ENCODE measurements at regions not wholly inside any gene's neighbourhood (a gene's known extent, or its start where the extent isn't known, plus 50 kb on each side); places are given as distances from the start of the nearest gene placed in this dataset.

DNA sequence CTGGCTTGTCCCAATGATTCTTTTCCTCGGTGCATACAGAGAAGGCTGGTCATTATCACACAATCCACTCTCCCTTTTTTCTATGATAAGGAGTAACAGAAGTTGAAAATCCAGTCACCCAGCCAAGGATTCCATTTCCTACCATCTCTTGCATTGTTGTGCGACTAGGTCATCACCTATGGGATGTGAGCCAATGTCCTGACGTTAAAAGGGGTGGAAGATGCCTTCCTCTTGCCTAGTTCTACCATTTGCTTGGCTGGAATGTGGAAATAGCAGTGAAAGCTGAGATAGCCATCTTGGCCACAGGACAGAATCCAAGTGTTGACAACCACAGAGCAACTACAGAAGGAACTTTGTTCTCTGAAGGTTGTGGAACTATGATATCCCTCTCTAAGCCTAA lies 132.2 kb upstream of the KIT start:
- no peaks in the 10 kb centered on the region for H3K36me3 ChIP-seq (ENCODE audit: control insufficient read depth in 2 of 2, extremely low read depth in 1 of 2, insufficient read depth in 2 of 2, low read length in 2 of 2)
- no peaks in the 10 kb centered on the region for H3K4me1 ChIP-seq (ENCODE audit: control insufficient read depth, extremely low read depth, insufficient read depth, low read length)
- no peaks in the 10 kb centered on the region for H3K9me3 ChIP-seq (replicated peaks; ENCODE audit: control insufficient read depth, insufficient read depth, low read length)
- FAIRE-seq: no peak
- no peaks in the 10 kb centered on the region for H3K9me1 ChIP-seq (replicated peaks; ENCODE audit: control insufficient read depth, extremely low read depth, insufficient read depth, low read length)
- H3K4me2 ChIP-seq (ENCODE audit: insufficient read depth, low read length): no peak overlapping the region
- no peak overlapping the region for H3K4me3 ChIP-seq (replicated peaks in 1 of 3; ENCODE audit: insufficient read depth in 1 of 3, low read depth in 1 of 3, low read length in 3 of 3)
- no peak for TF ChIP-seq JUN (IDR thresholded peaks at IDR 0.05; ENCODE audit: borderline replicate concordance, insufficient read depth, insufficient read length, low read depth)
- TF ChIP-seq, protein P1, sequence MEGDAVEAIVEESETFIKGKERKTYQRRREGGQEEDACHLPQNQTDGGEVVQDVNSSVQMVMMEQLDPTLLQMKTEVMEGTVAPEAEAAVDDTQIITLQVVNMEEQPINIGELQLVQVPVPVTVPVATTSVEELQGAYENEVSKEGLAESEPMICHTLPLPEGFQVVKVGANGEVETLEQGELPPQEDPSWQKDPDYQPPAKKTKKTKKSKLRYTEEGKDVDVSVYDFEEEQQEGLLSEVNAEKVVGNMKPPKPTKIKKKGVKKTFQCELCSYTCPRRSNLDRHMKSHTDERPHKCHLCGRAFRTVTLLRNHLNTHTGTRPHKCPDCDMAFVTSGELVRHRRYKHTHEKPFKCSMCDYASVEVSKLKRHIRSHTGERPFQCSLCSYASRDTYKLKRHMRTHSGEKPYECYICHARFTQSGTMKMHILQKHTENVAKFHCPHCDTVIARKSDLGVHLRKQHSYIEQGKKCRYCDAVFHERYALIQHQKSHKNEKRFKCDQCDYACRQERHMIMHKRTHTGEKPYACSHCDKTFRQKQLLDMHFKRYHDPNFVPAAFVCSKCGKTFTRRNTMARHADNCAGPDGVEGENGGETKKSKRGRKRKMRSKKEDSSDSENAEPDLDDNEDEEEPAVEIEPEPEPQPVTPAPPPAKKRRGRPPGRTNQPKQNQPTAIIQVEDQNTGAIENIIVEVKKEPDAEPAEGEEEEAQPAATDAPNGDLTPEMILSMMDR (IDR thresholded peaks at IDR 0.05; ENCODE audit: extremely low read depth in 1 of 2, insufficient read depth in 1 of 2, low read depth in 1 of 2, low read length in 2 of 2): no peak
- no peak for TF ChIP-seq GATA2 (IDR thresholded peaks at IDR 0.05; ENCODE audit: insufficient read depth, insufficient read length, low read depth, low read length)
- TF ChIP-seq POLR2A (IDR thresholded peaks at IDR 0.05; ENCODE audit: low read depth, low read length): no peak
- TF ChIP-seq MYC (IDR thresholded peaks at IDR 0.05; ENCODE audit: low read depth, low read length): no peak
- no peak for TF ChIP-seq FOS (IDR thresholded peaks at IDR 0.05; ENCODE audit: borderline replicate concordance, insufficient read depth, low read length)
- TF ChIP-seq EZH2 (IDR thresholded peaks at IDR 0.05; ENCODE audit: borderline replicate concordance, low read depth, low read length, severe bottlenecking): no peak
- intact Hi-C loops (cut with micrococcal nuclease) (no loop called here), dilution Hi-C loops (cut with MboI; ENCODE audit: extremely low pct_ligation_motif_present, low sequenced_read_pairs) (no loop called here)
- ChIA-PET POLR2A (no interaction called here), CTCF (no interaction called here)
- DNase-seq (ENCODE audit: low read depth, low spot score): no peak
- no peaks in the 10 kb centered on the region for H3K79me2 ChIP-seq (ENCODE audit: control insufficient read depth, insufficient read depth, low read length)
- H3K9ac ChIP-seq (replicated peaks; ENCODE audit: extremely low read depth, insufficient read depth, low read length): no peak overlapping the region
- H4K20me1 ChIP-seq (replicated peaks; ENCODE audit: control insufficient read depth, extremely low read depth, insufficient read depth, low read length): no peaks in the 10 kb centered on the region
- H2AFZ ChIP-seq (ENCODE audit: low read depth, low read length): no peak overlapping the region
- BruUV-seq (replicated peaks): no TSS peak
- no peak overlapping the region for H3K27ac ChIP-seq (ENCODE audit: insufficient read depth, low read depth, low read length)
- H3K27me3 ChIP-seq (ENCODE audit: control insufficient read depth in 2 of 2, insufficient read depth in 2 of 2, low read length in 2 of 2): no peaks in the 10 kb centered on the region

DNA sequence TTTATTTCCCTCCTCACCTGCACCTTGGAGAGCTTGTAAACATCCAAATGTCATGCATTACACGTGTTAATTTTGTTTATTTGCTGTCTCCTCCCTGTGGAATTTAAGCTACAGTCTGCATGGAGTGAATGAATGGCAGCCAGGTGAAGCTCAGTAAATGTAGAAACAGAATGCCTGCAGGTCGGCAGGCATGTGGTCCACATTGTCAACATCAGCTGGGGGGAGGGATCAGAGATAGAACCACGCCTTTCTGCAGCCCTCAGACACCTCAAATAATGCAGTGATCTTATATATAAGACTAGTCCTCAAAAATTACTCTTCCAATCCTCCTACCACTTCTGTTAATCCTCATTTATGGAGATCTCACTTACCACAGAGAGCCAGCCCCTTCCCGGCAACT lies 131.2 kb upstream of the KIT start:
- Histone ChIP-seq H3K9me1 (replicated peaks; ENCODE audit: control insufficient read depth, extremely low read depth, insufficient read depth, low read length) (no peaks in the 10 kb centered on the region), H3K36me3 (ENCODE audit: control insufficient read depth in 2 of 2, extremely low read depth in 1 of 2, insufficient read depth in 2 of 2, low read length in 2 of 2) (no peaks in the 10 kb centered on the region), H3K27me3 (ENCODE audit: control insufficient read depth in 2 of 2, insufficient read depth in 2 of 2, low read length in 2 of 2) (no peaks in the 10 kb centered on the region), H2AFZ (ENCODE audit: low read depth, low read length) (no peak overlapping the region), H3K4me1 (ENCODE audit: control insufficient read depth, extremely low read depth, insufficient read depth, low read length) (no peaks in the 10 kb centered on the region), H3K27ac (ENCODE audit: insufficient read depth, low read depth, low read length) (no peak overlapping the region), H3K9me3 (replicated peaks; ENCODE audit: control insufficient read depth, insufficient read depth, low read length) (no peaks in the 10 kb centered on the region), H3K4me3 (replicated peaks in 1 of 3; ENCODE audit: insufficient read depth in 1 of 3, low read depth in 1 of 3, low read length in 3 of 3) (no peak overlapping the region), H4K20me1 (replicated peaks; ENCODE audit: control insufficient read depth, extremely low read depth, insufficient read depth, low read length) (no peaks in the 10 kb centered on the region), H3K4me2 (ENCODE audit: insufficient read depth, low read length) (no peak overlapping the region), H3K79me2 (ENCODE audit: control insufficient read depth, insufficient read depth, low read length) (no peaks in the 10 kb centered on the region), H3K9ac (replicated peaks; ENCODE audit: extremely low read depth, insufficient read depth, low read length) (no peak overlapping the region)
- FAIRE-seq (no peak), DNase-seq (ENCODE audit: low read depth, low spot score) (no peak)
- dilution Hi-C loops (cut with MboI; ENCODE audit: extremely low pct_ligation_motif_present, low sequenced_read_pairs): no loop called here
- no TSS peak for BruUV-seq (replicated peaks)
- ChIA-PET CTCF (interaction anchor here (0.6 kb wide), 1 partner anchor 86 kb away, joined by 3 read pairs; no protein-coding TSS in a partner anchor), POLR2A (no interaction called here)
- TF ChIP-seq JUN (IDR thresholded peaks at IDR 0.05; ENCODE audit: borderline replicate concordance, insufficient read depth, insufficient read length, low read depth): no peak
- no peak for TF ChIP-seq MYC (IDR thresholded peaks at IDR 0.05; ENCODE audit: low read depth, low read length)
- TF ChIP-seq GATA2 (IDR thresholded peaks at IDR 0.05; ENCODE audit: insufficient read depth, insufficient read length, low read depth, low read length): no peak
- no peak for TF ChIP-seq POLR2AphosphoS5 (IDR thresholded peaks at IDR 0.05; ENCODE audit: insufficient read depth, low read depth, low read length)
- TF ChIP-seq, protein P1 (IDR thresholded peaks at IDR 0.05; ENCODE audit: extremely low read depth in 1 of 2, insufficient read depth in 1 of 2, low read depth in 1 of 2, low read length in 2 of 2): no peak
- TF ChIP-seq FOS (IDR thresholded peaks at IDR 0.05; ENCODE audit: borderline replicate concordance, insufficient read depth, low read length): no peak
- TF ChIP-seq, protein P2, sequence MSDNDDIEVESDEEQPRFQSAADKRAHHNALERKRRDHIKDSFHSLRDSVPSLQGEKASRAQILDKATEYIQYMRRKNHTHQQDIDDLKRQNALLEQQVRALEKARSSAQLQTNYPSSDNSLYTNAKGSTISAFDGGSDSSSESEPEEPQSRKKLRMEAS (IDR thresholded peaks at IDR 0.05; ENCODE audit: insufficient read depth, insufficient read length): no peak
- TF ChIP-seq EZH2 (IDR thresholded peaks at IDR 0.05; ENCODE audit: borderline replicate concordance, low read depth, low read length, severe bottlenecking): no peak
- TF ChIP-seq POLR2A (IDR thresholded peaks at IDR 0.05; ENCODE audit: low read depth, low read length): no peak
- intact Hi-C loops (cut with micrococcal nuclease): no loop called here
